T follicular helper cell (primary cell): ENCODE measurements at regions not wholly inside any gene's neighbourhood (a gene's known extent, or its start where the extent isn't known, plus 50 kb on each side); places are given as distances from the start of the nearest gene placed in this dataset.

Experiments used
- DNase-seq: peaks from one replicate; pipeline ENCODE4 v3.0.0-alpha.2; 2020; ENCODE audit warnings: low read depth

DNA sequence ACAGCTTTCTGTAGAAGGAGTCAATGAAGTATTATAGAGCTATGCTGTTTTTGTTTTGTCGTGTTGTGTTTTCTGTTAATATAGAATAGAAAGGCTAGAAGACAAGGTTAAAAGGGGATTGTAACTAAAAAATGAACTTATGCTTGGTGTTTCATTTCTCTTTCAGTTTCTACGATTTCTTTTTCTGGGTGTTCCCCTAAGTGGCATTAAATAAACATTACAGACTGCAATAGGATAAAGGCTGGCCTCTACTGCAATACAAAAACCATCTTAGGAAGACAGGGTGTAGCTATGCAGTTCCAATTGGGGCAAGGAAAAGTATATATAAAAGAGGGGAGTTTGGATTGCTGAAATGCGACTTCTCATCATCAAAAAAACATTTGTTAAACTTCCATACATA, 1609.7 kb upstream of the ACVR2A start:
- no peak for DNase-seq

DNA sequence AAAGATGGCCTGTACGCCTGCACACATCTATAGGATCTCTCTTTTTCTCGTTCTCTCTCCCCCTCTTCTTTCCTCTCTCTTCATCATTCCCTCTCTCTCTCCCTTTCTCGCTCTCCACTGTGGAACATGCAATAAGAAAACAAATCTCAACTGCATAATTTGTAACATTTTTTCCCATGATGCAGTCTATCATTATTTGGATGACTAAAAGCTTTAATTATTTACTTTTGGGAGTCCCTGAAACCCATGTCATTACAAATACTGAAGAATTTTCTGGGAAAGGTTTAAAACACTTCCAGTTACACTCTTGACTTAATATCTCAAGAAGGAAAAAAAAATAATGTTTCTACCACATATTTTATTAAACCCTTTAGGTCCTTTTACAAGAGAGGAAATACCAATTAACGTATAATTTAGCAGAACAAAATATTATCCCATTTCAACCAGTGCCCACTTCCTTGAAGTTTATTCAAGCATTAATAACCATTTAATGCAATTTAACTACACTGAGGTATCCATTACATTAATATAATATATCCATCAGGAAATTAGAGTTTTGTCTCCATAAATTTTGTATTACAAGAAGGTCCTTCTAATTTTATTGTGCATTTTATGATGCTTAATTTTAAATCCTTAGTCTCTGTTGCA, 1615.2 kb upstream of the ACVR2A start:
- no peak for DNase-seq

DNA sequence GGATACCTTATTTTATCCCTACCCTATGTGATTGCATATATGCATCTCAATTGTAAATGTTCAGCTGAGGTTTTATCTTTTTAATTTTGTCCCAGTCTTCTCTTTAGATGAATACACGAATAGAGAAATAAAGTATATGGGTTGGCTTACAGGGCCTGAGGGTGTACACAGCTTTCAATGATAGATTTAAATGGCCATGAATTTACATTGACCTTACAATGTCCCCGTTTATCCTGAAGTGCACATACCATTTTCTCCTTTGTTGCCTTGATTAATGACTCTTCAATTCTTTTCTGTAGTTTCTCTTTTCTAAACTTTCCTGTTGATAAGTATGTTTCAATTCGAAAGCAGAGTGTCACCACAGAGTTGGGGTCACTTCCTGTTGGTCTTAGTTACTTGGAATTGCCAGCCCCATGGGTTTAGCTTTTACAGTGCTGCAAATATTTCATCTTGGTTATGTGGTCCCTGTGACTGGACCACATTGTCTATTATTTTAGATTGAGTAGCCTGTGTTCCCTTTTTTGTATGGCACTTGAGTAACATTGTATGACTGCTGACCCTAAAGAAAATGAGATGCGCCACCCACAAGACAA, 1616.3 kb upstream of the ACVR2A start:
- no peak for DNase-seq

DNA sequence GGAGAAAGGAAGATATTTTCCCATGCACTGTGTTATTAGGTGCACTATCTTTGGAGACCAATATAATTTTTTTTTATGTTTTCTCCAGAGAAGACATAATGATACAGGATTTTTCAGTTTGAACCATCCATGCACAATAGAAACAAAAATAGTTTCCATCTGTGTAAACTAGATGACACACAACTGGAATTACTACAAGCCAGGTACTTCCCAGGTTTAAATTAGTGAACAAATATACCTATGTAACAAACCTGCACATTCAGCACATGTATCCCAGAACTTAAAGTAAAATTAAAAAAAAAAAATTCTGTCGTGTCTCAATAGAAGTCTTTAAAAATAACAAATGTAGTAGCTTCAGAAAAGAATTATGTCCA, 1616.8 kb upstream of the ACVR2A start:
- DNase-seq: no peak

DNA sequence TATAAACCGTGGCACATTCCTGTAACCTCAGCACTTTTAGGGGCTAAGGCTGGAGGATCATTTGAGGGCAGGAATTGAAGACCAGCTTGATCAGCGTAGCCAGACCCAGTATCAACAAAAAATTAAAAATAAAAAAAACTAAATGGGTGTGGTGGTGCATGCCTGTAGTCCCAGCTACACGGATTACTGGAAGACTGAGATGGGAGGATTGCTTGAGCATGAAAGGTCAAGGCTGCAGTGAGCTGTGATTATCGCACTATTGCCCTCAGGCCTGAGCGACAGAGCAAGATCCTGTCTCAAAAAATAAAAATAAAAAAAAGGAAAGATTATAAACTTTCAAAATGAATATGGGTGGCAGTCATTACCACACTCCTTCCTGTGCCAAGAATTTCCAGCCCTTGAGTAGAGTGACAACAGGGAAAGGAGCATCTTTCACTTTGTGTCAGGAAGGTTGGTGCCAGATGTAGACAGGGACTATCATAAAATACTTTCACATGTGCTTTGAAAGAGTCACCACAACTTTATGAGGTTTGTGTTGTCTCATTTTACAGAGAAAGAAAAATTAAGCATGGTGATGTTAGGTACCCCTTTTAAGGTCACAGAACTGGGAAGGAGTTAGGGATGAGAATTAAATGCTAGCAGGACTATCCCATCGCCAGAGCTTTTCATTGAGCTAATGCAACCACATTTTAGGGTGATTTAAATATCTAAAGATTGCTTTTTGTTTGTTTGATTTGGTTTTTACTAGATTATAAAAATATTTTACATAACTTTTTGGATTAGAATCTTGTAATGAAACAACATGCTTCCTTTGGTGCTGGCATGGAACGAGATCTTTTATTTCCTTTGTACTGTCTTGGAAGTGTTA, 1617.4 kb upstream of the ACVR2A start:
- no peak for DNase-seq

DNA sequence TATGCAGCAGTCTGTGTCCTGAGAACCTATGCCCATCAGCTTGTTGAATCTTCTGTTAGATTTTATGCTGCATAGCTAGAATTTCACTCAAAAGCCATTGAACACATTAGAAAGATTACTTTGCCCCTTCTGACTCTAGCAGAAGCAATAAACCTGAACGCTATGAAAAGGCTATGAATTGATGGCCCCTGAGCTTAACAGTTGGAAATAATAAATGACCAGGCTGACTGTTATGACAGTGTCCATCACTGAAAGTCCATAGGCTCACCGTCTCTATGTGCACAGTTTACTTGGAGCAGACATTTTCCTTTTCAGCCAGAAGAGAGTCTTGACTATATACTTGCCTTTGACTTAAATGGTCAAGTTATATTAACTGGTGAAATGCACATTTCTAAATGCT, 1618.8 kb upstream of the ACVR2A start:
- no peak for DNase-seq

DNA sequence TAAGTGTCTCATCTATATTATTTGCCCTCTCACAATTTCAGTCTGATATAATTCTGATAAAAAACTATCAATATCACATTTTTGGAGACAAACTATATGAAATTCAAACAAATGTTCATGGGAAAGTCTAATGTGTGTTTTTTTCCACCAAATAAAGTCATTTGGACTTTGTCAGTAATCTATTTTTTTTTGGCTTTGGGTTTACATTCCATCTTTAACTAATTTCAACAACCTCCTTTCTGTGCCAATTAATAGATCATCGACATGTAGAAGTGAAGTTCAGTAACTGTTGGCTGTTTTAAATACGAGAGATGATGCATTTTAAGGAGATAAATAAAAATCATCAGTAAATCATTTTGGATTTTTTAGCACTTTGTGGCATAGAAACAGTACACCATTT, 1623.0 kb upstream of the ACVR2A start:
- no peak for DNase-seq

DNA sequence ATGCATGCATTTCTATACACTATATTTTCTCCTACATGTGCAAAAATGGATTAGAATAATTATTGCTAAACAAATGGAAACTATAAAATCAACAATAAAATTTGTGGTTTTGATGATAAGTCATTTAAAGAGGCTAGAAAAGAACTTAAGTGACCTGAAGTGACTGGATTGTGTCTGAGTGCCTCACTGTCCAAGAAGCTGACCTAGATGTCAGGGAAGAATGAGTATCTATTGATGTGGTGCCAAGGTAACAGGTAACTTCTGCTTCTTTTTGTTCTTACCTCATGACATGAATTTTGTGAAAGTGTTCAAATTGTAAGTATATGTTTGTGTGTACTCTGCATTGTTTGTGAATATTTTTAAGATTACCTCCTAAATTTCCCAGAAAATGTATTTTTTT, 1623.9 kb upstream of the ACVR2A start:
- no peak for DNase-seq

DNA sequence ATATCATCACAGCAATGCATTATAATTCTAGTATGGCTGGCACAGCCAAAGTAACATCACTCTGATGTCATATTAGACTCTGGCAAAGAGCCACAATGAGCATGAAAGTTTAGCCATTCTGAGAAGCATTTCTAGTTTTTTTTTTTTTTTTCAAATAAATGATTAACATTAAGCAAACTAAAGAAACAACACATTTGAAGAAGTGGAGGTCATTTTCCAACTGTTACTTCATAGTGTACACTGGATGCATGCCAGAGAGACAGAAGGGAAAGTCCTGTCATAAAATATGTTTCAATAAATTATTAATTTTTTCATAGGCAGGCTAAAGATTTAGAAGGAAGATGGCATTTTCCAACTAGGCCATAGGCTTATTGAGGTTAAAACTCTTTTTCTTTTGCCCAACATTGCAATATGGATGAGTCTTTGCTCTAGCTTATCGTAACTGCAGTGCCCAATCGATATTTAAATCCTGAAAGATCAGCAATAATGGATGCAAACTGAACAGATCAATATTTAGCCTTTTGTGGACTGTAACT, 1630.4 kb upstream of the ACVR2A start:
- no peak for DNase-seq

DNA sequence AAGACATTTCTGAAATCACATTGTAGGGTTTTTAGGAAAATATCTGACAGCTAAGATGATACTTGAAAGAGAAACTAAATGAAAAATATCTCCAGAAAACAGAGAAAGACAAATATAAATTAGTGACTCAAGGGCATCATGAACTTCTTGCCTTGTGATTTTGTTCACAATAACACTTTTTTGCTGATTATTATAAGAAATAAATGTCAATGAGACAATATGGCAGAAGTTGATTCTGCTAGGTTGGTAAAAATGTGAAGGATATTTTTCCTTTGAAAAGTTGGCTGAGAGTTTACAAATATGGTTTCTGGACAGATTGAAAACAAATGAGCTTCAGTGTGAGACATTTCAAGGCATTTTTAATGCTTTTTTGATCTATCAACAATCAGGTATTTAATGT, 1631.2 kb upstream of the ACVR2A start:
- no peak for DNase-seq

DNA sequence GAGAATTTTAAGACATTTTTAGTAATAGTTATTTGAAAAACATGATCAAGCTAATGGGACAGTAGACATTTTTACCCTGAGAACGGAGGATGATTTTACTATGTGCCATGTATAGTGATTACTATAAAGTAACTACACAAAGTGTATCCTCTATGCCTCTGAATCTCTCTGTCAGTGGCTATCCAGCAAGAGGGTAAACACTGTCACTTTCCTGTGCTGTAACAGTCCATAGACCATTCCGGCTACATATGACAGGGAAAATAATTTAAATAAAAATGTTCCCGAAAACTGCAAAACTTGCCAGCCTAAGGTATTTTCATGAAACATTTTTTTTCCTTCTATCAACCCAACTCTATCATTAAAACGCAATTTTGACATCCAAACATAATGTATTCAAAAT, 1632.2 kb upstream of the ACVR2A start:
- DNase-seq: no peak

DNA sequence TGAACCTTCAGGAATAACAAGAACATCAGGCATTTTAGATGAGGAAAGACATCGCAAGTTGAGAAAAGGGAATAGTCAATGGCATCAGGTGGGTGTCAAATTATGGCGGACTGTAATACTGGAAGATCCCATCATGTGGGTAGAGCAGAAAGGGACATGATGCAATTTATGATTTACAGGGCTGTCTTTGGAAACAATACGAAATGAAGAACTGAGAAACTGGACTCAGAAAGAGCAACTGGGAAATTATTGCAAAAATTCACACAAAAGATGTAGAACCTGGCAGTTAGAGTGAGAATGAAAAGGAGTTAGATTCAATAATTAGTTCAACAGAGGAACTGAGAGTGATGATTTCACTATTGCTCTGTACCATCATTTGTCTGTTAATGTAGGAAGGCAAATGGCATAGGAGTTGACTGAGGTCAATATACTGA, 1635.0 kb upstream of the ACVR2A start:
- DNase-seq: no peak

DNA sequence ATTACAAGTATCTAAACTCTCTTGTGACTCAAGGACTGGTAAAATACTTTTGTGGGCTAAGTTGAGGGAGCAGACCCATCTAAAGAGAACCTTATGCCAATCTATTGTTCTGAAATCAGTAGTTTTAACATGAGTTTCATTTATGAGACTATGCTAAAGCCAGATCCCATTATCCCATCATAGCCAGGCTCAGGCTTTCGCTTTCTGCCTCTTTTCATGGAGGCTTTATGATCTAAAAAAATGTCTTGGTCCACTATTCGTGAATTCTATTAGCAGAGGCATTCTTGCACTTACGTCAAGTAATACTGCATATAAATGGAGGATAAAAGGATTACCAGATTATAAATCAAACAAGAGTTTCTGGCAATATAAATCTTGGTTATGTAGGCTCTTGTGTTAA, 1636.9 kb upstream of the ACVR2A start:
- DNase-seq: no peak

DNA sequence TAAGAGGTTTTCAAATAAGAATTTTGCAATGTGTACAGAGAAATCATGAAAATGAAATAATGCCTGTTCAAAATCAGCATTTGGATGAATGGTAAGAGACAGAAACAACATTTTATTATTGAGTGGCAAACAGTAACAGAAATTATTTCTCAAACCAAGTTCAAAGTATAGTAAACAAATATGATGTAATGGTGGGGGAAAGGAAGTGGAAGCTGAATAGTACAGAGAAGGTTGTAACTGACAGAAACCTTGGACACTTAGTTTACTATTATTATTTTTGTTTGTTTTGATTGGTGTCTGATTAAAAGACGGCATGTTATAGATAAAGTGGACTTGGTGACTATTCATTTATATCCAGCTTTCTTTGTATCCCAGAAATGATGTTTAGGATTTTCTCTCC, 1637.4 kb upstream of the ACVR2A start:
- no peak for DNase-seq

DNA sequence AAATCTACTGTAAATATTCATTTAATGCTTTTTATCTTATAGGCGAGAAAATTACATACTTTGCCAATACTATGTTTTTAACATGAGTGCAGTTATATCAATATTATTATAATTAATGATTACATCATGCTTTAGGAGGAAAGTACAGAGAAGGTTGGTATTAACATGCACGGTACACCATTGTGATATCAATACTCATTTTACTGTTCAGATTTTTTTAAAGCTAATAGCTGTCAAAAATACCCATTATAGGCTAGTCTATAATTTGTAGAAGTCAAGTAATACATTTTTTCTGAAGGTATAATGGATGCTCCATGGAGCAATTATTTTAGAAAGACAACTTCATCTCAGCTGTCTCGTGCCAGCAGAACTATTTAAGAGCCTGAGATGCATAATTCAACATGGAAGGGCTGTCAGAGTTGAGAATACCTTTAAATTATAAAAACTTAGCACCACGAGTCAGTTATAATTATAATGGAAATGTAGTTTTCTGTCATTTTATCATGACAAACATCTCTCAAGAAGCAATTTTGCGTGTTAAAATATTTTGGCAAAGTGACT, 1641.7 kb upstream of the ACVR2A start:
- DNase-seq: no peak

DNA sequence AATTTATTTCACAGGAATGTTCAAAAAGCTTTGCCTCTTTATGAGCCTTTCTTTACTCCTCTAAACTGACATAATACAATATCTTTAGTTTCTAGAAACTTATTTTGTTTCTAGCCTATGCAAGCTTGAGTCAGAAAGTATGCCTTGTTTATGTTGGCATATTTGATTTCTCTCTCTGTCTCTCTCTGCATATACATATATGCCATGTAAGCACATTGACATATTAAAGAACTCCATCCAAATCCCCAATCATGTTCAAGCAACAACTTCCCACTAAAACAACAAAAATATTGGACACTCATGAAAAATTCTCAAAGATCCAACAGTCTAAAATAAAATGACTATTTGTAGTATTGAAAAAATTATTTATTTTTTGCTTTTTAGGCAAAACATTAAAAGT, 1651.2 kb upstream of the ACVR2A start:
- DNase-seq: no peak

DNA sequence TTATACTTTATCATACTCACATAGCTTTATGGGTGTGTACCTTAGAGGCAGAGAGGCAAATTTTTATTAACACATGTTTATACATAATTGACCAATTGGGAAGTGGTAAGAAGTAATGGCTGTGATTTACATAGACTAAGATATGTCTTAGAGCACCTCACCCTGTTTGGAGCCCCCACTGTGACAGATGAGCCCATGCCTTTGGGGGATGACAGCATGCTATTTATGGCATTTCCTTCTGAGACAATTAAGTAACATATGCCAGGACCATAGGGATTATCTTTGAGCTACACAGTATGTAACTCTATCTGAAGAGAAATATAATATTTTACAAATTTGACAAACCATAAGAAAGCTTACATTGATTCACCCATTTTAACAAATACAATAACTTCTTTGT, 1655.3 kb upstream of the ACVR2A start:
- no peak for DNase-seq

DNA sequence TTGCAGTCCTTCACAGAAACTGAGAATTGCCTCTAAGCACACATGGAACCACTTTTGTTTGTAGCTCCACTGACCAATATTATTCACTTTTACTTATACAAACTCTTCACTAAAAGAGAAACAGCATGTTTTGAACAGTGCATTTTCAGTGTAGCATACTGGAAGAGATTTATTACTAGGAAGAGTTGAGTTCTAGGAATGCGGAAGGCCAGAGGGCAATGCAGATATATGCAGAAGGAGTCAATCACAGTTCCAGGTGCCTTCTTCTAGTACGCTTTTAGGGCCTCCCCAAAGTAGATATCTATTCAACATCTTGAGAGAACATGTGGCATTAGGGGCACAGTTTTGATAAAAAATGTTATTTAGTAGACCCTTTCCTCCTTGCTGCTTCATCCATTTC, 1654.0 kb upstream of the ZEB2 start:
- DNase-seq: no peak

DNA sequence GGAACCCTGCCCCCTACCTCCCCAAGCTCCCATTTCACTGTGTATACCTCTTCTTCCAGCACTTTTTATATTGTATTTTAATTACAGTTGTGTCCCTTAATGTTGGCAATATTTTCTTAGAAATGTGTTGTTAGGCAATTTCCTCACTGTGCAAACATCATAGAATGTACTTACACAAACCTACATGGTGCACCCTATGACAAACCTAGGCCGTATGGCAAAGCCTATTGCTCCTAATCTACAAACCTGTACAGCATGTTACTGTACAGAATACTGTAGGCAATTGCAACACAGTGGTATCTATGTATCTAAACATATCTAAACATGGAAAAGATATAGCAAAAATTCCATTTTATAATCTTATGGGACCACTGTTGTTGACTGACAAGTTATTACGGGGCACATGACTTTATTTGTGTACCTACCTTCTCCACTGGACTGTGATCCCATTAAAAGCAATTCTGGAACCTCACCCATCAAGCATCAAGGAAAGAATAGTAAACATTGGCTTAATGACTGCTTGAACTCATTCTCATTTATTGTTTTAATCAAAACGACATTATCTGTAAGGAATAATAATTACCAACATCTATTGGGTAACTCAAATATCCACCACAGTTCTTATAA, 1641.5 kb upstream of the ZEB2 start:
- DNase-seq: no peak

DNA sequence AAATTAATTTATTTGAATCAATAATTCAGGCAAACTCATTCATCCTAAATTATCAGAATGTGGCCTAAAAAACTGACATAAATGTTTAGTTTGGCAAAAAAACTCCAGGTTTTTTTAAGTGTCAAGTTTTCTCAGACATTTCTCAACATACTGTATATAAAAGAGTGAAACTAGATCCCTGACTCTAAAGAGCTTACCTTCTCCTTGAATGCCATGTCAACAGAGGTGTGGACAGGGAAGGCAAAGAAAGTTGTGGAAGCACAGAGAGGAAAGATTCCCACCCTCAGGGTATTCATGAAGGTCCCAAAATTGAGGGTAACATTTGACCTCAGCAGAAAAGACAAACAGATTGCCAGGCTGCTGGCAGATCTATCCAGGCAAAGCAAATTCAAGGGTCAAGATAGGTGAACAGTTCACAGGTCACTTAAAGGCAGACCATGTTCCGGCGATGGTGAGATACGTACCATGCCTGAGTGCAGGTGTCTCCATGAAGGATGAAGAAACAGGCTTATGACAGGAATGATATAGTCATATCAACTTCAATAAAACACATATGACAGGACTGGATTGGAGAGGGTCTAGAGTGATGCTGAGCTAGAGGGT, 1638.3 kb upstream of the ZEB2 start:
- DNase-seq: no peak

DNA sequence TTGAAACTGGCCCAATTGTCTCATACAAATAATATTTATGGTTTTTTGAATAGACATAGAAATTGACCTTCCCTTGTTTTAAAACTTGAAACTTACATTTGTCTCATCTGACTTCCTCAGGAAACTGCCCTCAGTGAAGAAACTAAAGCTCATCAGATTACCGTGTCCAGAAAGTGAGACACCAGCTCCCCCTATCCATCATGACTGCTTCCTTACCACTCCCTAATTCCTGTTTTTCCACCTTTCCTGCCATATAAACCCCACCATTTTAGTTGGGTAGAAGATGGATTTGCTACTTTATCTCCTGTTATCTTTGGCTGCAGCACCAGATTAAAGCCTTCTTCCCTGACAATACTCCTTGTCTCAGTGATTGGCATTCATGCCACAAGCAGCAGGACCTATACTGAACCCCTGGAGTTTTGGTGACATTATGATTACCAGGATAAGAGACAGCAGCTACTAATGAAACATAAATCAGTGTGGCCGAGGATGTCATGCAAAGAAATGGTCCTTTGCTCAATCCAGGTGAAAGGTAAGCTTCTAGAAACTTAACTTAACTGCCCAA, 1627.6 kb upstream of the ZEB2 start:
- DNase-seq: no peak

DNA sequence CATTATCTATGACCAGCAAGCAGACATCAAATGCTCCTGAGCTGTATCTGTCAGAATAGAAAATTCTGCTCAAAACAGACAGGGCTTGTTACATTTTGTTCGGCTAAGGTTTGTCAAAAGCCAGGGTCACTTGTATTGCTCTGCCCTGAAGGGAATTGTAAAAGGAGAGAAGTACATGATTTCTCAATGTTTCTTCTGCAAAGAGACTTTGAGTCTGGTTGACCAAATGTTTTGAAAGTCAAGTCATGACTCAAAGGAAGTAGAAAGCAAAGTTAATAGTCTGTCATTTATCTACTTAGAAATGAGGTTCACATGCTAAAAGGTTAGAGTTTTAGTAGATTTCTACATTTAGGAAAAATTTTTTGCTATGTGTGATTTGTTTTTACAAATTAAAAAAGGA, 1624.1 kb upstream of the ZEB2 start:
- no peak for DNase-seq
